NCI-H2171 treated with DMSO at 0.1 percent for 48 hours (cell line): ENCODE measurements at regions not wholly inside any gene's neighbourhood (a gene's known extent, or its start where the extent isn't known, plus 50 kb on each side); places are given as distances from the start of the nearest gene placed in this dataset.

ENCODE experiments used
- DNase-seq: peaks from one replicate; lab custom pipeline; 2025; lab: John Stamatoyannopoulos, UW

DNA sequence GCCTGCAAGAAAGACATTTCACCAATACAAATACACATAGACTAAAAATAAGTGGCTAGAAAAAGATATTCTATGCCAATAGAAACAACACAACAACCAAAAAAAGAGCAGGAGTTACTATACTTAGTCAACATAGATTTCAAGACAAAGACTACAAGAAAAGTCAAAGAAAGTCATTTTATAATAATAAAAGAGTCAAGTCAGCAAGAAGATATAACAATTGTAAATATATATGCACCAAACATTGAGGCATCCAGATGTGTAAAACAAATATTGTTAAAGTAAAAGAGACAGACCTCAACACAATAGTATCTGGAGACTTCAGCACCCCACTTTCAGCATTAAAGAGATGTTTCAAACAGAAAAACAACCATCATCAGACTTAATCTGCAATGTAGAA, 104.6 kb downstream of the AMY1C start:
- no peak for DNase-seq

- DNase-seq = no peak
These were observed 110.0 kb downstream of the AMY1C start for GRCh38 chr1:103859721-103860120.

- DNase-seq = no peak
These were observed 149.1 kb downstream of the AMY1C start for GRCh38 chr1:103898576-103899345.

DNA sequence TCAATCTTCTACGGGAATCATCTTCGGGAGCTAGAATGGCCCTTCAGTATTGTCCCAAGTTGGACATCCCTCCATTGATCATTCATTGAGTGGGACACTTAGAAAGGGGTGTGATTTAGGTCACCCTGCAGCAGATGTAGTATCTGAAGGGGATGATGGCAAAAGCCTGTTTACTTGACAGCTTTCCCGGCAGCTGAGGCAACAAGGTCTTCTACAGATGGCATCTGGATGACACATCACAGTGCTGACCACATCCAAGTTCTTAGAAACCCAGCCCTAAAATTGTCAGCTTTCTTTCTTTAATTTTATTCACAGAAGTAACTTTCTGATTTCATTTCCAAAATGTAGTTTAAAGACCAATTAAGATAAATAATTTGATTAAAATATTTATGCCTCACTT, 150.3 kb downstream of the AMY1C start:
- DNase-seq = no peak

DNA sequence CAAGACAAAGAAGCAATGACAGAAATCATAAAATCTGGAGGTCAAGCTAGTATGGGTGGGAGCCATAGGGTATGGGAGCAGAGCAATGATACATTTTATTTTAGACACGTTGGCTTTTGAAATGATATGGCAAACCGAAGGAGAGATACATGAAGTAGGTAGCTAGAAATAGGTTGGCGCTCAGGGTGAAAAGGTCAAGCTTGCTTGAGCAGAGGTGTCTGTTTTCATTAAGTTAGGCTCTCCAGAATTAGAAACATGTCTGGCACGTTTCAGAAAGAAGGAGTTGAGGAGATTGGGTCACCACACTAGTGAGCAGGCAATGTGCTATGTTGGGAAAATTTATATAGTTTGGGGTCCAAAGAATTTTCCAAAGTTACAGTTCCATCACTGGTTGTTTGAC, 151.4 kb downstream of the AMY1C start:
- DNase-seq = no peak

GRCh38 chr1:103905363-103905762, 155.7 kb downstream of the AMY1C start:
- no peak for DNase-seq

GRCh38 chr1:103911450-103911849, 161.8 kb downstream of the AMY1C start:
- no peak for DNase-seq

DNA sequence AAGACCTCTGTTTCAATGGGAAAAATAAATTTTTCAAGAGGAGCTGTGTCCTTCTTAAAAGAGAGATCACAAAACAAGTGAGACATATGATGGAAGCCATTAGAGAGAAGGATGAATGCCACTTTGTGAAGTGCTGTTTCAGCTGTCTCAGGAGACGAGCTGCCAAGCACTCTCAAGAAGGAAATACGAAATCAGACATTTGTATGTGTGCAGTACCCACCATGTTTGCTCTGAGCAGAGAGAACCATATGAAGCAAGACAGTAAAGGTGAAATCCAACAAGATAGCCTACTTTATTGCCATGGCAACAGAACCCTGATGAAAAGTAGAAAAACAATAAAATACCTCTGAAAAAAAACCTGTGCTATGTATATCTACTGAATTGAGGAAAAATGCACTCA, 168.1 kb downstream of the AMY1C start:
- no peak for DNase-seq

GRCh38 chr1:103931891-103932290, 182.2 kb downstream of the AMY1C start:
- no peak for DNase-seq

GRCh38 chr1:103937763-103938357, 188.2 kb downstream of the AMY1C start:
- DNase-seq = no peak

DNA sequence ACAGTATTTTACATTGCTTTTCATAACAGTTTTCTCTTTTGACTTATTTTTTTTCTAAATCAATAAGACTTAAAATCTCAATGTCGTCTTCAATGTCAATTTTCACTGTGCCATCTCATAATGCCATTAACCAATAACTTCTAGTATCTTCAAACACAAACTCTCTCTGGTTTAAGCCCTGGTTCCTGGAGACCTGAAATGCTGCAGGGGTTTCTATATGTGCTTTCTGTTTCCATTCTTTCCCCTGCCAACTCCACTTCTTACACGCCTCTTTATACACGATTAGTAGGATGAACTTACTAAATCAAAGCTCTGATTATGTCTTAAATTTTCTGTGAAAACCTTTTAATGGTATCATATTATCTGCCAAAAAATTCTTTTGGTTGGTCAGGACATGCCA, 191.4 kb downstream of the AMY1C start:
- no peak for DNase-seq

DNA sequence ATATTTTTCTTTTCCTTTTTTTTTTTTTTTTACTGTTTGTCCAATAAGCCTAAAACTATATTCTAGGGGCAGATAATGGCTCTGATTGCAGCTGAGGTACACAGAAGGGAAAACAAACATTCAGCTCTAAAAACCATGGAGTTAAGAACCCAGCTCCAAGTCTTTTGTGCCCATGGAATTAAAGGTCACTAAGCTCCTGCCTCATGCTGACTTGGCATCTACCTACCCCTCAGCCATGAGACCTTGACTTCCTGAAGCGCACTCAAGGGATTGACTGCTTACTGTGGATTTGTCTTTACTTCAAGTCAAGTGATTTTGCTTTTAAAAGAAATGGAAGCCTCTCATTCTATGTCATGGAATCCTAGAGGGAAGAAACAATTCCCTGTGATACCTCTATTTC, 192.3 kb downstream of the AMY1C start:
- no peak for DNase-seq

DNA sequence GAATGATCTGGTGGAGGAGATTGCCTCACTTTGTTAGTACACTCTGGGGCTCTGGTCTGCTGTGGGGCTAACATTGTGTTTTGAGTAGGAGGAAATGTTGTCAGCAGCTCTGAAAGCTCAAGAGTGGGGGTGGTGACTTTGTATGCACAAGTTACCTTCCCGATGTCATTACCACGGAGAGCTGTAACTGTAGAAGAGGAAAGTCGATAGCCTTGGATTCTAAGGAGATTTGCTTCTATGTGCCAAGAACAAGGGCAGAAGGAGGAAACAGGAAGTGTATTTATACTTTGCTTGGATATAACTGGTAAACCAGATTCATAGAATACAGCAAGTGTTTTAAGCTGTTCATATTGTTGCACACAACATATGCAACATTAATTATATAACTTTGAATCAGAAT, 196.1 kb downstream of the AMY1C start:
- DNase-seq = no peak

DNA sequence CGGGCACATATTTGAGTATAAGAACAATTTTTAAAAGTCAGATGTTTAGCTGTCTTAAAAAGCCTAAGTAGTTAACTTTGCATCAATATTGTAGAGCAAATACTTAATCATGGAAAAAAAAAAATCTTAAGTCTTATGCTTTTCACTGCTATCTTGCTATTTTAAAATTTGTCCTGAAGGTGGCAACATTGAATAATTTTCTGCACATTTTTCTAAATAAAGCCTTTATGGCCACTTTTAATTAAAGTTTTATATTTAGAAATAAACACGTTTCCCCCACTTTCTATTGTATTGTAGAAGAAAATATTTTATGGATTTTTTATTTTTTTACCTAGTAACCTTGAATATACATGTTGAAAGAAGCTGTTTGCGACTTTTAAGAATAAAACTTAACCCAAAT, 198.8 kb downstream of the AMY1C start:
- peak; percentile 2 for DNase-seq

DNA sequence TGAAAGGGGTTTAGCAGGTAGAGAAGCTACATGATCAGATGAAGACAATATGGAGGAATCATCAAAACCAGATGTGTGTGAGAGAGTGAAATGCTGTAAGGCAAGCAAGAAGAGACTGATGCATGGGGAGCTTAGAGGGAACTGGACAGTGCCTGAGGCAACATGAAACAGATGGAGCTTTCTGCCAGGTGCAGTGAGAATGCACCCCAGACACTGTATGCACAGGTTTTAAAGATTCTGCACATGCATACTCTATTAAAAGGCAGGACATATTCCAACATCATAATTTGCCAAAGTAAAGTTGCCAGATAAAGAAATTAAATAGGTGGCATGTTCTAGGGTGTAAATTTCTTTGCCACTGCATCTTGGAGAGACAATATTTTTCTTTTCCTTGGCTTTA, 200.1 kb downstream of the AMY1C start:
- DNase-seq = no peak

DNA sequence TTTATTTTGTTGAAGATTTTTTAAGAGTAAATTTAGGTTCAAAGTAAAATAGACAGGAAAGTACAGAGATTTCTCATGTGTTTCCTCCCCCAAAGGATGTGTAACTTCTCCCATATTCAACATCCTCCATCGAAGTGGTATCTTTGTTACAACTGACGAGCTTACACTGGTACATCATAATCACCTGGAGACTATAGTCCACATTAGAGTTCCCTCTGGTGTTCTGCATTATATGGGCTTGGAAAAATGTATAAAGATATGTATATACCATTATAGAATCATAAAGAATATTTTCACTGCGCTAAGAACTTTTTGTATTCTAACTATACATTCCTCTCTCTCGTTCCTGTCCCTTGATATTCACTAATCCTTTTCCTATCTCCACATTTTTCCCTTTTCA, 203.7 kb downstream of the AMY1C start:
- DNase-seq = no peak

DNA sequence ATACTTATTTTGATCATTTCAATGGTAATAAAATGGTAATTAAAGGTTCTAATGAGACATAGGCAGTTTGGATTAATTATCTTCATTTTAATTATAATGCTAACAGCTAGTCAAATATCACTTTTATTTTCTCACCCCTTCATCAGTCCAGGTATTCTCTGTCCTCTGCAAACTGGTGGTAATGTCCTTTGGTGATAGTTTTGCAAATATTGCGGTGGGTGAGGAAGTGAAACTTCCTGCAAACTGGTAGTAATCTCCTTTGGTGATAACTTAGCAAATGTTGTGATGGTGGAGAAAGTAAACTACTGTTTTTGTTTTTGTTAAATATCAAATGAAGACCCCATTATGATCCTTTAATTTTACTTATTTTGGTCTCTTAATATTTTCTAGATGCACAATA, 209.0 kb downstream of the AMY1C start:
- no peak for DNase-seq

DNA sequence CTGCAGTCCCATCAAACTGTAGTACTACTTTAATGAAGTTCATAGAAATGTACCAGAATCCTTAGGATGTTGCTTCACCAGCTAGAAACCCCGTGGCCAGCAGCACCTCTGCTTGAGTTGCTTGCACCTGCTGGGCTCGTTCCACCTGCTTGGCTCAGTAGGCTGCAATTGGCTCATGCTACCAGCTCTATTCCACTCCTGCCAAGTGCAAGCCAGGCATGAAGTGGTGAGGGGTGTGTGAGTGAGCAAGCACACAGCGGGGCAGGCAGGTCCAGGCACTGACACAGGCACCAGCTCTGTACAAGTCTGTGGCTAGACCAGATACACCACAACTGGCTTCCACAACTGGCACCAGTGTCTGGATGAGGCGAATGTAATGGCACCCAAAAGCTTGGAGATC, 209.9 kb downstream of the AMY1C start:
- no peak for DNase-seq

GRCh38 chr1:103960045-103960444, 210.3 kb downstream of the AMY1C start:
- DNase-seq = no peak

- no peak for DNase-seq
These were observed 211.0 kb downstream of the AMY1C start for GRCh38 chr1:103960710-103961109.

DNA sequence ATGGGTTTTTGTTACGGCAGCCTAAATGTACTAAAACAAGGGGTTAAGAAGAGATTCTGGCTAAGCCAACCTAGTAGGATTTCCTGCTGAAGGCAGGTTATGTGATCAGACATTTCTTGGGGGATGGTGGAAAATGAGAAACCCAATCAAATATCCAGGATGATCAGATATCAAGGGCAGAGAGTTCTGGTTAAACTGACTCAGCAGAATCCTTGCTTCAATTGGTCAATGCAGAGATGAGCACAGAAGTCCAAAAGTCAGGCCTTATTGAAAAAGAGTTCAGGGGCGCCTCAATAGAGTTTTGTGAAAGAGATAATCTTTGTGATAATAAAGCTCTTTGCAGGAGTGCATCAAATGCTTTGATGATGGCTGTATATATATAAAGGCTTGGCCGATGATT, 237.1 kb downstream of the AMY1C start:
- DNase-seq = no peak

DNA sequence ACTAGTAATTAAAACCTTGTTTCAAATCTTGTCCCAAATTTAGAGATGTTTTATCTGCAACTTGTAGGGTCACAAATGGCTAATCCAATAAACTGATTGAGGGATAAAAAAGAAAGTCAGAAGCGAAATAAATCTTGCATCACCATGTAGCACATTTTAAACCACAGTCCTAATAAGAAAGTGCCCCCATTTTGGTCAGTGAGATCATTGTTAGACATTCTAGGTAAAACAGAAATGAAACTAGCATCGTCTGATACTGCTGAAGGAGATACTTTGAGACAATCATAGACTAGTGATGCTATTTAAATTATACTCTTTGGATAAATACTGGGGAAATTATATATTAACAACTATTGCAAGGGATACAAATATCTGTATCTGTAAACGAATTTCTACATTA, 247.9 kb downstream of the AMY1C start:
- DNase-seq = no peak

DNA sequence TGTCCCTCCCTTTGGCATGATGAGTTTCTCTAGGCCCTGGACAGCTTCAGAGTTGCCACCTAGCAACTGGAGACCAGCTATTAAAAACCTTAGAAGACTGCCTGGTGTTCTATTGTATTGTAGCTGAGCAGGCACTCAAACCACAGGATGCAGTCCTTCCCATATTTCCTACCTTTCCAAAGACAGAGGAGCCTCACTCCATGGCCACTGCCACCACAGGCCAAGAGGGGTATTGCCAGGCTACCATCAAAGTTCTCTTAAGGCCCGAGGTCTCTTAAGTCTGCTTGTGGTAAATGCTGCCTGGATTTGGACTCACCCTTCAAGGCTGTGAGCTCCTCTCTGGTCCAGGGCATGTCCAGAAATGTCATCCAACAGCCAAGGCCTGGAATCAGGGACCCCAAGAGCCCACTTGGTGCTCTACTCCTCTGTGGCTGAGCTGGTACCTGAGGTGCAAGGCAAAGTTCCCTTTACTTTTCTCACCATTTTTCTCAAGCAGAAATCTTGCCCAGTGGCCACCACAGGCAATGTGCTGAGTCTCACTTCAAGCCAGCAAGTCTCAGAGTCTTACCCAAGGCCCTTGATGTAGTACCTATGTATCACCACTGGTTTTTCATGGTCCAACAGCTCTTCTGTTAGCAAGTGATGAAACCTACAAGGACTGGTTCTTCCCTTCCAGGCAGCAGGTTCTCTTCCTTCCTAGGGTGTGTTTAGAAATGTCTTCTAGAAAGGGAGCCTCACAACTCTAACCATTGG, 269.4 kb downstream of the AMY1C start:
- DNase-seq = no peak
